ENCODE measurements at regions not wholly inside any gene's neighbourhood (a gene's known extent, or its start where the extent isn't known, plus 50 kb on each side); places are given as distances from the start of the nearest gene placed in this dataset.

GRCh38 chr1:4119516-4120220, 219.6 kb upstream of the C1orf174 start:
- H3K4me1 Mint-ChIP-seq (ENCODE audit: low read depth, unreplicated experiment), result no peaks in the 10 kb centered on the region
- no peaks in the 10 kb centered on the region for H3K36me3 Mint-ChIP-seq (ENCODE audit: low read depth, unreplicated experiment)
- Histone ChIP-seq H3K9ac (ENCODE audit: low read length) (no peak overlapping the region), H3K79me2 (ENCODE audit: insufficient read depth, low read length) (no peaks in the 10 kb centered on the region), H3K4me3 (ENCODE audit: insufficient read depth, low read depth, low read length) (no peak overlapping the region), H3K9me3 (ENCODE audit: insufficient read depth, low read depth, low read length) (peaks cover 6% of the 10 kb centered on the region), H3K27me3 (ENCODE audit: insufficient read depth, low read length) (no peaks in the 10 kb centered on the region), H3K4me2 (ENCODE audit: low read length) (no peak overlapping the region), H3K27ac (ENCODE audit: low read depth, low read length) (no peak overlapping the region), H3K36me3 (ENCODE audit: insufficient read depth, low read length) (no peaks in the 10 kb centered on the region), H2AFZ (ENCODE audit: low read depth, low read length) (no peak overlapping the region), H3K4me1 (ENCODE audit: insufficient read depth, low read length) (no peaks in the 10 kb centered on the region), H4K20me1 (ENCODE audit: insufficient read depth, low read length) (no peaks in the 10 kb centered on the region)
- no peak overlapping the region for H3K4me3 Mint-ChIP-seq (ENCODE audit: unreplicated experiment)
- no peak for TF ChIP-seq EZH2 (IDR thresholded peaks at IDR 0.05; ENCODE audit: insufficient read depth, low read length)
- no peak for TF ChIP-seq CTCF (IDR thresholded peaks at IDR 0.05; ENCODE audit: insufficient read depth, low read depth, low read length)
- DNase-seq (ENCODE audit: low read depth) (no peak), FAIRE-seq (no peak)
- H3K27me3 Mint-ChIP-seq (ENCODE audit: low read depth, unreplicated experiment), result peaks cover 9% of the 10 kb centered on the region
- peaks cover 6% of the 10 kb centered on the region for H3K9me3 Mint-ChIP-seq (ENCODE audit: unreplicated experiment)
- no peak overlapping the region for H3K27ac Mint-ChIP-seq (ENCODE audit: unreplicated experiment)

GRCh38 chr1:4120557-4121292, 220.7 kb upstream of the C1orf174 start:
- H3K9me3 Mint-ChIP-seq (ENCODE audit: unreplicated experiment), result peaks cover 8% of the 10 kb centered on the region
- FAIRE-seq, result no peak

More at GRCh38 chr1:4120557-4121292, 220.7 kb upstream of the C1orf174 start:
- Mint-ChIP-seq H3K36me3 (ENCODE audit: low read depth, unreplicated experiment) (no peaks in the 10 kb centered on the region), H3K4me3 (ENCODE audit: unreplicated experiment) (no peak overlapping the region), H3K4me1 (ENCODE audit: low read depth, unreplicated experiment) (no peaks in the 10 kb centered on the region), H3K27ac (ENCODE audit: unreplicated experiment) (no peak overlapping the region), H3K27me3 (ENCODE audit: low read depth, unreplicated experiment) (peaks cover 9% of the 10 kb centered on the region)
- no peaks in the 10 kb centered on the region for H4K20me1 ChIP-seq (ENCODE audit: insufficient read depth, low read length)
- no peaks in the 10 kb centered on the region for H3K4me1 ChIP-seq (ENCODE audit: insufficient read depth, low read length)
- no peak for DNase-seq (ENCODE audit: low read depth)
- peaks cover 6% of the 10 kb centered on the region for H3K9me3 ChIP-seq (ENCODE audit: insufficient read depth, low read depth, low read length)
- H3K27ac ChIP-seq (ENCODE audit: low read depth, low read length), result no peak overlapping the region
- TF ChIP-seq EZH2 (IDR thresholded peaks at IDR 0.05; ENCODE audit: insufficient read depth, low read length) (no peak), CTCF (IDR thresholded peaks at IDR 0.05; ENCODE audit: insufficient read depth, low read depth, low read length) (no peak)
- H3K36me3 ChIP-seq (ENCODE audit: insufficient read depth, low read length), result no peaks in the 10 kb centered on the region
- no peaks in the 10 kb centered on the region for H3K27me3 ChIP-seq (ENCODE audit: insufficient read depth, low read length)
- H3K4me3 ChIP-seq (ENCODE audit: insufficient read depth, low read depth, low read length), result no peak overlapping the region
- H3K79me2 ChIP-seq (ENCODE audit: insufficient read depth, low read length), result no peaks in the 10 kb centered on the region
- H3K4me2 ChIP-seq (ENCODE audit: low read length), result no peak overlapping the region
- no peak overlapping the region for H3K9ac ChIP-seq (ENCODE audit: low read length)
- no peak overlapping the region for H2AFZ ChIP-seq (ENCODE audit: low read depth, low read length)
